ENCODE measurements at regions not wholly inside any gene's neighbourhood (a gene's known extent, or its start where the extent isn't known, plus 50 kb on each side); places are given as distances from the start of the nearest gene placed in this dataset.

GRCh38 chr10:33739031-33739430 lies 404.6 kb upstream of the NRP1 start:
- Histone ChIP-seq H3K9ac (ENCODE audit: control insufficient read depth, extremely low read depth, insufficient read depth, low read length) (no peak overlapping the region), H3K36me3 (ENCODE audit: control insufficient read depth in 2 of 2, extremely low read depth in 1 of 2, insufficient read depth in 2 of 2, low read length in 2 of 2) (no peaks in the 10 kb centered on the region), H3K9me1 (ENCODE audit: control insufficient read depth, extremely low read depth, insufficient read depth, low read length) (no peaks in the 10 kb centered on the region), H3K4me1 (ENCODE audit: control insufficient read depth, extremely low read depth, insufficient read depth, low read length) (no peaks in the 10 kb centered on the region), H2AFZ (ENCODE audit: control insufficient read depth, low read length) (no peak overlapping the region), H3K79me2 (ENCODE audit: control insufficient read depth, insufficient read depth, low read length) (no peaks in the 10 kb centered on the region), H3K9me3 (ENCODE audit: control insufficient read depth, low read depth, low read length) (no peaks in the 10 kb centered on the region), H4K20me1 (ENCODE audit: control insufficient read depth, extremely low read depth, insufficient read depth, low read length) (no peaks in the 10 kb centered on the region), H3K4me3 (ENCODE audit: control insufficient read depth in 2 of 3, extremely low read depth in 1 of 3, insufficient read depth in 2 of 3, low read depth in 1 of 3, low read length in 3 of 3) (no peak overlapping the region), H3K4me2 (ENCODE audit: control insufficient read depth, extremely low read depth, insufficient read depth, low read depth, low read length) (no peak overlapping the region), H3K27me3 (ENCODE audit: control insufficient read depth, extremely low read depth, insufficient read depth, low read length) (no peaks in the 10 kb centered on the region), H3K27ac (ENCODE audit: control insufficient read depth, insufficient read depth, low read length) (no peak overlapping the region)
- dilution Hi-C loops (cut with MboI; ENCODE audit: extremely low pct_ligation_motif_present, low sequenced_read_pairs) = no loop called here
- no peak for DNase-seq (ENCODE audit: low read depth, low spot score)
- TF ChIP-seq CTCF (optimal IDR thresholded peaks at IDR 0.05 in 1 of 3, IDR thresholded peaks at IDR 0.05 in 1 of 3, conservative IDR thresholded peaks at IDR 0.05 in 1 of 3; ENCODE audit: extremely low read depth in 1 of 3, insufficient read depth in 2 of 3, low read length in 3 of 3) = no peak
- no peak for TF ChIP-seq EZH2 (IDR thresholded peaks at IDR 0.05; ENCODE audit: low read length)
- no peak for FAIRE-seq

GRCh38 chr10:33735464-33735923 lies 401.0 kb upstream of the NRP1 start:
- H3K9ac ChIP-seq (ENCODE audit: control insufficient read depth, extremely low read depth, insufficient read depth, low read length) = no peak overlapping the region
- no peak overlapping the region for H3K4me2 ChIP-seq (ENCODE audit: control insufficient read depth, extremely low read depth, insufficient read depth, low read depth, low read length)
- no peaks in the 10 kb centered on the region for H3K79me2 ChIP-seq (ENCODE audit: control insufficient read depth, insufficient read depth, low read length)
- H3K27me3 ChIP-seq (ENCODE audit: control insufficient read depth, extremely low read depth, insufficient read depth, low read length) = no peaks in the 10 kb centered on the region
- TF ChIP-seq EZH2 (IDR thresholded peaks at IDR 0.05; ENCODE audit: low read length) = no peak
- TF ChIP-seq CTCF (optimal IDR thresholded peaks at IDR 0.05 in 1 of 3, IDR thresholded peaks at IDR 0.05 in 1 of 3, conservative IDR thresholded peaks at IDR 0.05 in 1 of 3; ENCODE audit: extremely low read depth in 1 of 3, insufficient read depth in 2 of 3, low read length in 3 of 3) = no peak
- no peak overlapping the region for H3K27ac ChIP-seq (ENCODE audit: control insufficient read depth, insufficient read depth, low read length)
- no peak overlapping the region for H3K4me3 ChIP-seq (ENCODE audit: control insufficient read depth in 2 of 3, extremely low read depth in 1 of 3, insufficient read depth in 2 of 3, low read depth in 1 of 3, low read length in 3 of 3)
- H3K9me1 ChIP-seq (ENCODE audit: control insufficient read depth, extremely low read depth, insufficient read depth, low read length) = no peaks in the 10 kb centered on the region
- no peaks in the 10 kb centered on the region for H3K9me3 ChIP-seq (ENCODE audit: control insufficient read depth, low read depth, low read length)
- FAIRE-seq (no peak), DNase-seq (ENCODE audit: low read depth, low spot score) (no peak)
- no peaks in the 10 kb centered on the region for H3K36me3 ChIP-seq (ENCODE audit: control insufficient read depth in 2 of 2, extremely low read depth in 1 of 2, insufficient read depth in 2 of 2, low read length in 2 of 2)
- dilution Hi-C loops (cut with MboI; ENCODE audit: extremely low pct_ligation_motif_present, low sequenced_read_pairs) = no loop called here
- no peaks in the 10 kb centered on the region for H4K20me1 ChIP-seq (ENCODE audit: control insufficient read depth, extremely low read depth, insufficient read depth, low read length)
- H2AFZ ChIP-seq (ENCODE audit: control insufficient read depth, low read length) = no peak overlapping the region
- no peaks in the 10 kb centered on the region for H3K4me1 ChIP-seq (ENCODE audit: control insufficient read depth, extremely low read depth, insufficient read depth, low read length)

Data from keratinocyte (primary cell).